Endothelial cell of umbilical vein (primary cell): ENCODE measurements at regions not wholly inside any gene's neighbourhood (a gene's known extent, or its start where the extent isn't known, plus 50 kb on each side); places are given as distances from the start of the nearest gene placed in this dataset.

ENCODE experiments used
- EZH2 ChIP-seq: IDR thresholded peaks from 2 replicates; pipeline ENCODE4 v1.6.1; 2012; ENCODE audit warnings: borderline replicate concordance, low read depth, mild to moderate bottlenecking, moderate library complexity, low read length, inconsistent platforms; ENCODE audit not compliant: severe bottlenecking
- FOS ChIP-seq: IDR thresholded peaks from 2 replicates; pipeline ENCODE4 v1.6.1; 2011; ENCODE audit warnings: mild to moderate bottlenecking, low read length, moderate library complexity, borderline replicate concordance; ENCODE audit not compliant: insufficient read depth
- POLR2A ChIP-seq: IDR thresholded peaks from 2 replicates; pipeline ENCODE4 v1.6.1; 2012; ENCODE audit warnings: low read depth, mild to moderate bottlenecking, control low read depth, low read length
- POLR2AphosphoS5 ChIP-seq: IDR thresholded peaks from 2 replicates; pipeline ENCODE4 v1.6.1; 2012; ENCODE audit warnings: low read depth, mild to moderate bottlenecking, control low read depth, low read length, moderate library complexity; ENCODE audit not compliant: insufficient read depth
- TF ChIP-seq, protein P1 (sequence below), 2 donors: IDR thresholded peaks; 1 replicate in 1 of 2; 2 replicates in 1 of 2; pipeline ENCODE4 v1.5.1; 2011; ENCODE audit warnings: low read length in 2 of 2, mild to moderate bottlenecking in 2 of 2, moderate library complexity in 2 of 2, control low read depth in 1 of 2, inconsistent platforms in 1 of 2, low read depth in 1 of 2; ENCODE audit not compliant: insufficient read depth in 1 of 2; ENCODE audit errors: extremely low read depth in 1 of 2
- TF ChIP-seq, protein P2 (sequence below): IDR thresholded peaks from 2 replicates; pipeline ENCODE4 v1.6.1; 2011; ENCODE audit not compliant: insufficient read depth, insufficient read length

DNA sequence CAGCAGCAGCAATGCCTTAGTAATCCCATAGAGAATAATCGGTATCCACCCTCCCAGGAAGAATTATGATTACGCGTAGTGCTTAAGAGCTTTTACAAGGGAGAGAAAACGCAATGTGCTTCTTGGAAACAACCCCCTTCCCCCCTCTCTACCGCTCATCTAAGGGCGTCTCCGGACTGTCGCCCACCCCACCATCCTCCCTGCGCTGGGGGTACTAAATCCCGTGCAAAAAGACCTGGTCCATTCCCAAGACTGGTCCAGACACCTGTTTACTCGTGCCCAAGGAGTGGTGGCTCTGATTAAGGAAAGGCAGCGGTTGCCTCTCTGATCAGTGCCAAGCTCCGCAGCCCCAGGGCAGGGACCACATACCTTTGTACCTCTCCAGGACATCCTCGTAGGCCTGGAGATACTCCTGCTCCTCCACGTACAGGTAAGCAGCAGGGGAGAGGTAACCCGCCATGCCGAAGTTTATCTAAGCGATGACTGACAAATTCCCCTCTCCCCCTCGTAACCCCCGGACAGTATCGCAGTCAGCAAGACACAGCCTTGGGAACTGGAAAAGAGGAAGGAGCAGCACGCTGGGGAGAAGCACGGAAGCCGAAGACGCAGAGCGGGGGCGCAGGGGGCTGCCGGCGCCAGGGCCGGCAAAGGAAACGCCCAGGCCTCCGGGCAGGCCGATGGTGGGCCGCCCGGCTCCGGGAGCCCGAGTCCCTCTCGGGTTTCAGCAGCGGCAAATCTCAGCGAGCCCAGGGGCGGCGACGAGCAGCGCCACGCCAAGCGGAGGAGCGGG, 112.0 kb upstream of the BEND6 start:
- TF ChIP-seq, protein P1, sequence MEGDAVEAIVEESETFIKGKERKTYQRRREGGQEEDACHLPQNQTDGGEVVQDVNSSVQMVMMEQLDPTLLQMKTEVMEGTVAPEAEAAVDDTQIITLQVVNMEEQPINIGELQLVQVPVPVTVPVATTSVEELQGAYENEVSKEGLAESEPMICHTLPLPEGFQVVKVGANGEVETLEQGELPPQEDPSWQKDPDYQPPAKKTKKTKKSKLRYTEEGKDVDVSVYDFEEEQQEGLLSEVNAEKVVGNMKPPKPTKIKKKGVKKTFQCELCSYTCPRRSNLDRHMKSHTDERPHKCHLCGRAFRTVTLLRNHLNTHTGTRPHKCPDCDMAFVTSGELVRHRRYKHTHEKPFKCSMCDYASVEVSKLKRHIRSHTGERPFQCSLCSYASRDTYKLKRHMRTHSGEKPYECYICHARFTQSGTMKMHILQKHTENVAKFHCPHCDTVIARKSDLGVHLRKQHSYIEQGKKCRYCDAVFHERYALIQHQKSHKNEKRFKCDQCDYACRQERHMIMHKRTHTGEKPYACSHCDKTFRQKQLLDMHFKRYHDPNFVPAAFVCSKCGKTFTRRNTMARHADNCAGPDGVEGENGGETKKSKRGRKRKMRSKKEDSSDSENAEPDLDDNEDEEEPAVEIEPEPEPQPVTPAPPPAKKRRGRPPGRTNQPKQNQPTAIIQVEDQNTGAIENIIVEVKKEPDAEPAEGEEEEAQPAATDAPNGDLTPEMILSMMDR (IDR thresholded peaks at IDR 0.05; ENCODE audit: extremely low read depth in 1 of 2, insufficient read depth in 1 of 2, low read depth in 1 of 2, low read length in 2 of 2) = no peak
- TF ChIP-seq POLR2AphosphoS5 = no peak
- no peak for TF ChIP-seq POLR2A
- TF ChIP-seq, protein P2, sequence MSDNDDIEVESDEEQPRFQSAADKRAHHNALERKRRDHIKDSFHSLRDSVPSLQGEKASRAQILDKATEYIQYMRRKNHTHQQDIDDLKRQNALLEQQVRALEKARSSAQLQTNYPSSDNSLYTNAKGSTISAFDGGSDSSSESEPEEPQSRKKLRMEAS = no peak
- no peak for TF ChIP-seq FOS
- no peak for TF ChIP-seq EZH2
